Trophoblast cell (in vitro differentiated cells and primary cell): ENCODE measurements at regions not wholly inside any gene's neighbourhood (a gene's known extent, or its start where the extent isn't known, plus 50 kb on each side); places are given as distances from the start of the nearest gene placed in this dataset.
"Not testable (repeated sequence)": the region's sequence is repeated elsewhere in the genome, so short reads cannot be mapped to it uniquely, and the experiment has no call there.

Experiments
- DNase-seq, 2 donors: peaks; one replicate each; pipeline ENCODE4 v3.0.0-alpha.2; 2016
- H2AFZ ChIP-seq: 2 replicates; pipeline ENCODE4 v1.6.1; 2013; ENCODE audit warnings: low read length, moderate library complexity, mild to moderate bottlenecking; ENCODE audit not compliant: insufficient read depth, poor library complexity
- H2AK5ac ChIP-seq: 2 replicates; pipeline ENCODE4 v1.6.1; 2013; ENCODE audit warnings: mild to moderate bottlenecking, low read length
- H2BK120ac ChIP-seq: 2 replicates; pipeline ENCODE4 v1.6.1; 2013; ENCODE audit warnings: low read length, mild to moderate bottlenecking, moderate library complexity; ENCODE audit not compliant: insufficient read depth, poor library complexity
- H2BK12ac ChIP-seq: 2 replicates; pipeline ENCODE4 v1.6.1; 2013; ENCODE audit warnings: mild to moderate bottlenecking, low read length, moderate library complexity
- H2BK5ac ChIP-seq: 2 replicates; pipeline ENCODE4 v1.6.1; 2013; ENCODE audit warnings: low read length, low read depth, moderate library complexity, mild to moderate bottlenecking; ENCODE audit not compliant: poor library complexity
- H3K14ac ChIP-seq: 2 replicates; pipeline ENCODE4 v1.6.1; 2013; ENCODE audit warnings: mild to moderate bottlenecking, low read length
- H3K18ac ChIP-seq: 2 replicates; pipeline ENCODE4 v1.6.1; 2013; ENCODE audit warnings: mild to moderate bottlenecking, low read length
- H3K23ac ChIP-seq: 2 replicates; pipeline ENCODE4 v1.6.1; 2013; ENCODE audit warnings: low read length
- H3K27ac ChIP-seq: 2 replicates; pipeline ENCODE4 v1.5.1; 2013; ENCODE audit warnings: low read depth, mild to moderate bottlenecking, inconsistent platforms, low read length, moderate library complexity
- H3K27me3 ChIP-seq: 2 replicates; pipeline ENCODE4 v1.6.1; 2013; ENCODE audit warnings: inconsistent platforms, mild to moderate bottlenecking, low read length, moderate library complexity; ENCODE audit not compliant: insufficient read depth
- H3K36me3 ChIP-seq, 2 experiments: 1 replicate in 1 of 2; 2 replicates in 1 of 2; pipeline ENCODE4 v1.6.1; 2013; ENCODE audit warnings: low read length in 2 of 2, mild to moderate bottlenecking in 2 of 2, moderate library complexity in 1 of 2; ENCODE audit not compliant: insufficient read depth in 2 of 2, control insufficient read depth in 1 of 2
- H3K4ac ChIP-seq: 2 replicates; pipeline ENCODE4 v1.6.1; 2013; ENCODE audit warnings: low read depth, mild to moderate bottlenecking, low read length, moderate library complexity
- H3K4me1 ChIP-seq, 2 experiments: 1 replicate in 1 of 2; 2 replicates in 1 of 2; pipeline ENCODE4 v1.6.1; 2013; ENCODE audit warnings: low read length in 2 of 2, mild to moderate bottlenecking in 2 of 2, moderate library complexity in 1 of 2; ENCODE audit not compliant: insufficient read depth in 2 of 2, control insufficient read depth in 1 of 2
- H3K4me2 ChIP-seq: 2 replicates; pipeline ENCODE4 v1.6.1; 2013; ENCODE audit warnings: inconsistent platforms, mild to moderate bottlenecking, low read length, moderate library complexity
- H3K4me3 ChIP-seq: 2 replicates; pipeline ENCODE4 v1.5.1; 2013; ENCODE audit warnings: mild to moderate bottlenecking, low read depth, low read length, inconsistent platforms
- H3K79me1 ChIP-seq: one replicate; pipeline ENCODE4 v1.6.1; 2013; ENCODE audit warnings: low read length
- H3K79me2 ChIP-seq: 2 replicates; pipeline ENCODE4 v1.6.1; 2013; ENCODE audit warnings: low read length, mild to moderate bottlenecking; ENCODE audit not compliant: control insufficient read depth, insufficient read depth, poor library complexity
- H3K9ac ChIP-seq: 2 replicates; pipeline ENCODE4 v1.6.1; 2013; ENCODE audit warnings: mild to moderate bottlenecking, low read length
- H3K9me3 ChIP-seq: 2 replicates; pipeline ENCODE4 v1.6.1; 2013; ENCODE audit warnings: low read depth, mild to moderate bottlenecking, control low read depth, inconsistent platforms, low read length; ENCODE audit not compliant: insufficient read depth
- H4K12ac ChIP-seq: 2 replicates; pipeline ENCODE4 v1.6.1; 2013; ENCODE audit warnings: low read depth, mild to moderate bottlenecking, low read length, moderate library complexity
- H4K8ac ChIP-seq: 2 replicates; pipeline ENCODE4 v1.6.1; 2013; ENCODE audit warnings: low read depth, mild to moderate bottlenecking, low read length, moderate library complexity
- H4K91ac ChIP-seq: one replicate; pipeline ENCODE4 v1.6.1; 2013; ENCODE audit warnings: low read depth, mild to moderate bottlenecking, low read length, moderate library complexity
- WGBS: extraction: QIAGEN DNeasy Blood & Tissue Kit; methylation state at CpG from one replicate; pipeline ENCODE4 v1.1.7; 2013; ENCODE audit warnings: missing lambda C conversion rate; ENCODE audit not compliant: insufficient read length, insufficient coverage; ENCODE audit errors: extremely low coverage; 5-methylcytosine and 5-hydroxymethylcytosine counted together

- H2AFZ ChIP-seq, H3K79me2 ChIP-seq, DNase-seq, H2BK12ac ChIP-seq, H3K4me2 ChIP-seq, H3K9me3 ChIP-seq, H2BK5ac ChIP-seq, H3K23ac ChIP-seq, H3K4me1 ChIP-seq, H3K36me3 ChIP-seq, H3K27me3 ChIP-seq, H3K9ac ChIP-seq, H4K12ac ChIP-seq, H3K14ac ChIP-seq, H2BK120ac ChIP-seq, H3K4me3 ChIP-seq, H3K4ac ChIP-seq, H3K27ac ChIP-seq, H4K8ac ChIP-seq, H3K79me1 ChIP-seq, H2AK5ac ChIP-seq, H3K18ac ChIP-seq, H4K91ac ChIP-seq: not testable (repeated sequence)
- WGBS = no CpG with 5 or more reads among the region's 6 CpGs
Observed at GRCh38 chr1:206408371-206409288, 61.6 kb upstream of the IKBKE start.

GRCh38 chr1:206411321-206411720, 59.0 kb upstream of the IKBKE start:
- Histone ChIP-seq H2AK5ac (no peak overlapping the region), H3K14ac (no peak overlapping the region), H3K23ac (no peak overlapping the region), H3K79me2 (no peaks in the 10 kb centered on the region), H3K9ac (no peak overlapping the region), H4K12ac (no peak overlapping the region), H3K27ac (no peak overlapping the region), H3K27me3 (no peaks in the 10 kb centered on the region), H4K8ac (no peak overlapping the region), H3K9me3 (no peaks in the 10 kb centered on the region), H2AFZ (no peak overlapping the region), H2BK120ac (no peak overlapping the region), H3K36me3 (peaks cover 0 to 3% of the 10 kb centered on the region in 2 experiments), H4K91ac (no peak overlapping the region), H3K4ac (no peak overlapping the region), H3K79me1 (no peaks in the 10 kb centered on the region), H2BK5ac (no peak overlapping the region), H3K4me3 (no peak overlapping the region), H3K4me2 (no peak overlapping the region), H3K18ac (no peak overlapping the region), H3K4me1 (peaks cover 5% of the 10 kb centered on the region in 2 experiments), H2BK12ac (no peak overlapping the region)
- WGBS = no CpG with 5 or more reads among the region's 3 CpGs
- no peak for DNase-seq

- Histone ChIP-seq H4K8ac (no peak overlapping the region), H3K79me2 (no peaks in the 10 kb centered on the region), H3K4ac (no peak overlapping the region), H2AK5ac (no peak overlapping the region), H2AFZ (no peak overlapping the region), H4K12ac (no peak overlapping the region), H3K4me3 (no peak overlapping the region), H3K4me1 (peaks cover 11 to 13% of the 10 kb centered on the region in 2 experiments), H3K18ac (no peak overlapping the region), H3K14ac (no peak overlapping the region), H2BK120ac (no peak overlapping the region), H3K27ac (peak overlapping the region; percentile 52), H3K79me1 (no peaks in the 10 kb centered on the region), H3K9me3 (no peaks in the 10 kb centered on the region), H3K27me3 (no peaks in the 10 kb centered on the region), H2BK12ac (no peak overlapping the region), H3K36me3 (peaks cover 1 to 3% of the 10 kb centered on the region in 2 experiments), H2BK5ac (no peak overlapping the region), H3K4me2 (no peak overlapping the region), H3K23ac (no peak overlapping the region), H3K9ac (no peak overlapping the region), H4K91ac (no peak overlapping the region)
- no peak for DNase-seq
- no CpG with 5 or more reads among the region's 6 CpGs for WGBS
Observed at GRCh38 chr1:206415942-206416341, 54.3 kb upstream of the IKBKE start.

- no CpG with 5 or more reads among the region's 7 CpGs for WGBS
- Histone ChIP-seq H3K27ac (no peak overlapping the region), H3K4me3 (no peak overlapping the region), H3K4ac (no peak overlapping the region), H3K4me2 (no peak overlapping the region), H3K14ac (no peak overlapping the region), H3K18ac (no peak overlapping the region), H3K79me1 (no peaks in the 10 kb centered on the region), H3K9ac (no peak overlapping the region), H3K79me2 (no peaks in the 10 kb centered on the region), H2BK5ac (no peak overlapping the region), H4K8ac (no peak overlapping the region), H3K27me3 (no peaks in the 10 kb centered on the region), H3K4me1 (peaks cover 11 to 13% of the 10 kb centered on the region in 2 experiments), H2AFZ (no peak overlapping the region), H4K12ac (no peak overlapping the region), H3K9me3 (no peaks in the 10 kb centered on the region), H2AK5ac (no peak overlapping the region), H2BK12ac (no peak overlapping the region), H2BK120ac (no peak overlapping the region), H3K23ac (no peak overlapping the region), H4K91ac (no peak overlapping the region), H3K36me3 (peaks cover 1 to 7% of the 10 kb centered on the region in 2 experiments)
- DNase-seq = no peak
Observed at GRCh38 chr1:206417774-206418614, 52.3 kb upstream of the IKBKE start.
